ENCODE measurements at regions not wholly inside any gene's neighbourhood (a gene's known extent, or its start where the extent isn't known, plus 50 kb on each side); places are given as distances from the start of the nearest gene placed in this dataset.

GRCh38 chr10:78401624-78402367 lies 368.1 kb downstream of the RPS24 start:
- TF ChIP-seq REST (IDR thresholded peaks at IDR 0.05; ENCODE audit: insufficient read depth in 1 of 2, low read depth in 2 of 2, low read length in 2 of 2), result no peak
- no peak for TF ChIP-seq SIN3A (IDR thresholded peaks at IDR 0.05; ENCODE audit: borderline replicate concordance, insufficient read depth, low read length)
- no peak for TF ChIP-seq POLR2AphosphoS5 (IDR thresholded peaks at IDR 0.05; ENCODE audit: low read depth, low read length)
- no peak for TF ChIP-seq TAF1 (IDR thresholded peaks at IDR 0.05; ENCODE audit: borderline replicate concordance, insufficient read depth, low read length)
- TF ChIP-seq FOXP2 (optimal IDR thresholded peaks at IDR 0.05; ENCODE audit: borderline replicate concordance, extremely low read depth, extremely low read length, insufficient read depth), result no peak
